HG03095 (cell line): ENCODE measurements at regions not wholly inside any gene's neighbourhood (a gene's known extent, or its start where the extent isn't known, plus 50 kb on each side); places are given as distances from the start of the nearest gene placed in this dataset.

Experiments
- ATAC-seq: cut with Tn5 transposase; IDR thresholded peaks from one replicate; pipeline ENCODE4 v1.9.1; 2021; ENCODE audit warnings: moderate library complexity; ENCODE audit not compliant: unreplicated experiment

DNA sequence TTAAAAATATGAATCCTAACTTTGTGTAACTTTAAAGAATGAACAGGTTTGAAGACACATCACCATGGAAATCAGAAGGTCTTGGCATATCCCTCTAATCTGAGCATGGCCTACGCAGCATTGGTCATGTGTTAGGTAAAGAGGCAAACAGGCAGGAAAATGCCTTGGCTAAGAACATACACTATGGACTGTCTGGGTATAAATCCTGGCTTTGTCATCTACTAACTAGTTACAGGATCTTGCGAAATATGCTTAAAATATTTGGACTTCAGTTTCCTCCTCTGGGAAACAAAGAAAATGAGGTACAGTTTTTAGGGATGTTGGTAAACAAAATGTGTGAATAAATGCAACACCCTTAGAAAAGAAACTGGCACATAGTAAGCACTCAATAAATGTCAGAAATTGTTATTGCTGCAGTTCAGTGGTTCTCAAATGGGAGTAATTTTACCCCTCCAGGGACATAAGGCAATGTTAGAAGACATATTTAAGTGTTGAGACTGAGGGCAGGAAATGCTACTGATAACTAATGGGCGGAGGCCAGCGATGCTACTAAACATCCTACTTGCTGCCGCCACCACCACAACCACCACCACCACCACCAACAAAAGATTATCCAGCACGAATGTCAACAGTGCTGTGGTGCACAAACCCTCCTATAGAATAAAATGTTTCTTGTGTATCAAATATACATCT lies 770.8 kb upstream of the SOX9 start:
- ATAC-seq: no peak

DNA sequence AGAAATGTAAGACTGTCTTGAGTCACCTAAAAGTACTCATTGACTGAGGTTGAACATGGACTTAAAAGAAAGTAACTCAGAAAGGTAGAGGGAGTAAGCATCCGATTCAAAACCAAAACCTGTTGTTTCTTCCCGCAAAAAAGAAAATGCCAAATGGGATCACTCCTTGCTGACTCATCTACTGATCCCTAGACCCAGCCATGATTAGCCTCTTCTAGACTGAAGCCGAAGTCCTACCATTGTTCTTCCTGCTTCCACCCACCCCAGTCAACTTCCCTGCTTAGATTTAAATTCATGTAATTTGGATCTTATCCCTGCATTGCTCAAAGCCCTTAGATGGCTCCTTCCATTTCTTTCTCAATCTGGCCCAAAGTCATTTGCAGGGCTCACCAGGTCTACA lies 760.5 kb upstream of the SOX9 start:
- ATAC-seq: no peak

DNA sequence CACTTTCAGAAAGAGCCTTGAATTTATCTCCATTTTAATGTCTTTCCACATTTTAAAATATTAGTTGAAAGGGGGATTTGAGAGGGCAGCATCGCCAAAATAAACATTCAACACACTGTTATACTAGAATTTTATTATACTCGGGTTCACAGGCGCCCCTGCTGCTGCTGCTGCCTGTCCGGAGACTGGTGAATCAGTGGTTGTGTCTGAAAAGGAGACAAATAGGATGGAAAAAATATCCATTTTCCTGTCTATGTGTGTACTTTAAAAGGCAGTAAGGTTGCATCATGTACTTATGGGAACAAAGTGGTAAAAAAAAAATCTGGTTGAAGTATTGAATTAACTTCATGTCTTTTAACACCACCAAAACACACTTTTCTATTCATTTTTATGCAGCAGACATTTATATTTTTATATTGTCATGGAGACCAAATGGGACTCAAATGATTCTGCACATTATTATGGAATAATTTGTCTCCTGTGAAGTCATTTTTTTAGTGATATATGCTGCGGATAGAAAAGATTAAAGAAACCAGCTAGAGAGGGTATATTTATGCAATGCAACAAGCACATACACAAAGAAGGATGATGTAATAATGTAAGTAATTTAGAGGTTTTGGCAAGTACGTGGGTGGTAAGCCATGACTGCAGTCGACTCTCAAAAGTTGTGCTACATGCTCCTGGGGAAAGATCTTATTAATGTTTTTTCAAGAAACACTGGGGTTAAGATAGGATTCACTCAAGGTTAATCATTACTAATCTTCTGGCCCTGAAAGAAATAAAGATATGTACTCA lies 759.0 kb upstream of the SOX9 start:
- no peak for ATAC-seq

DNA sequence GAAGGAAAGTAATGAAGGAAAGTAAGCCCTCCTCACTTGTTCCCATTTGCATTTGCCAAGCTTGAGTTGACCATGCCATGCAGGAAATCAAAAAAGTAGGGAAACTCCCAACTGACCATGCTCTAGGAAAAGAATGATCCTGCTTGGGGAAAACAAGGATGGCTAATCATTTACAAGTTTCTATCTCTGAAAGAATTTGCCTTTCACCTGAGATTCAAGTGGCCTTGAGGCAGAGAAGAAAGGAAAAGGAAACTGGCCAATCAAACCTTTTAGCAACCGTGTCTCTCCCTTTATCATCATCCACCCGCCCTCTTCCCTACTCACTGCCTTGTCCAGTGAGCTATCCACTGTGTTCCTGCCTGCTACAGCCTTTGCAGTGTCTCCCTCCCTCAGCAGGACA lies 757.2 kb upstream of the SOX9 start:
- ATAC-seq: no peak

DNA sequence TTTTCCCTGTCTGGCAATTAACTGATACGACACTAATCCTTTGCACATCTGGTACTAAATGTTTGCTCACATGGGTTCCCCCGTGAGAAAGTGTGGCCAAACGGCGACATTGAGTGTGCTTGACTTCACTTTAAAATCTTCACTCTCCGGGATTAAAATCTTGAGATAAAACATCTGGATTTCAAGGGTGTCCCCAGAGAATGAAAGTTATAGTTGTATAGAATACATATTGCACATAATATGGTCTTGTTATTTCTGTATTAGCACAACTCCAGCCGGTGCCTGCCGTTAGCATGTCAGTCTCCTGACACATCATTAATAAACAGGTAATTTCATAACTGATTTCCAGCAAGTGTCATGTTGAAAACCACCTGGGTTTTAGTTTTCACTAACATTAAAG lies 749.0 kb upstream of the SOX9 start:
- no peak for ATAC-seq

DNA sequence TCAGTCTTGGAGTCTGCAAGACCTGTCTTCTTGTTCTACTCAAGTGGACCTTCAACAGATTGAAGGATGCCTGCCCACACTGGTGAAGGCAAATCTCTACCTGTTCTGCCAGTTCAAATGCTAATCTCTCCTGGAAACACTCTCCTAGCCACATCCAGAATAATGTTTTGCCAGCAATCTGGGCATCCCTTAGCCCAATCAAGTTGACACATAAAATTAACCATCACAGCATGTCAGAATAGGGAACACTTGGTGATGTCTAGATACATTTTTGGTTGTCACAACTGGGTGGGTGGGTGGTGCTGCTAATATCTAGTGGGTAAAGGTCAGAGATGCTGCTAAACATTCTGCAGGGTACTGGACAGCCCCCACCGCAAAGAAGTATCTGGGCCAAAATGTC lies 744.9 kb upstream of the SOX9 start:
- no peak for ATAC-seq

DNA sequence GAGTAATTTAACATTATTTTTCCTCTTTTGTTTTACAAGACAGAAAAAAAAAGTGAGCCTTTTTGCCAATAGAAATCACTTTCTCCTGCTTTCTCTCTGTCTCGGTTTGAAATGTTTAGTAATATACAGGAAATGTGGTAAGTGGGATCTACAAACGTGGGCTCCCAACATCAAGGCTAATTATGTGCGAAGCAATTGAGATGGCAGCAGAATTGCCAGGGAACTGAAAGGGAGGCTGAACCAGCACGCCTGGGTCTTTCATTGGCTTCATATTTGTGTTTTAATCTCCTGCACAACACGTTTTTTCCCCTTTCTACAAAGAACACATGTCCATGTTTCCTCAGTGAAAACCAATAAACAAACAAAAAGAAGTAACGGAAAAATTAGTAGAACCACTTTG lies 743.9 kb upstream of the SOX9 start:
- no peak for ATAC-seq

DNA sequence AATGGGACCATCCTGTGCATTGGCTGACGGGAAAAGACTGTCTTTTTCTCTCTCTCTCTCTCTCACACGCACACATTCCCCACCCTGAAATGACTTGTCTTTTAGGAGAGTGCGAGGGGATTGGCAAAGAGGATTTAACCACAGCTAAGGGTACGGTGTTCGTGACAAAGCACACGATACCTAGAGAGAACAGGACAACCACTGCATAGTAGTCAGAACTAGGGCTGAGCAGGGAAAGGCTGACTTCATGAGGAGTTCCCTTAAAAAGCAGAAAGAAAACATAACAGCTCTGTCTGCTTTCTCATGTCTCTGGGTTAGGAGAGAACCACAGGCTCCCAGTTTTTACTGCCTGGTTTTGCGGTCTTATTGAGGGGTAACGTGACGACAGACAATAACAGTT lies 742.8 kb upstream of the SOX9 start:
- ATAC-seq: no peak

DNA sequence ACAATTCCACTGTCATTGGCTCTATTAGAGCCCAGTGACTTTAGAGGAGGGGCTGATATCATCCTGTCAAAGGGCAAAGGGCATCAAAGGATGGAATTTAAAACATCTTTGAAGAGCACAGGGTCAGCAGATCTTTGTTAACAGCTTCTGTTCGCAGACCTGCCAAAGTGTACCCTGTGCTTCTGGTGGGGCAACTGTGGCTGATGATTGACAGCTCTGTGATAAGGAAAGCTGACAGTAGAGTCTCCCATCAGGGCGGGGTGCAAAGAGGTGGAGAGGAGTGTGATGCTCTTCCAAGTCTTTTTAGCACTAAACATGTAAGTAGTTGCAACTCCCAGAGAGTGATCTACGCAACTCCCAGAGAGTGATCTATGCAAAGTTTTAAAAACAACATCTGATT lies 742.1 kb upstream of the SOX9 start:
- no peak for ATAC-seq

DNA sequence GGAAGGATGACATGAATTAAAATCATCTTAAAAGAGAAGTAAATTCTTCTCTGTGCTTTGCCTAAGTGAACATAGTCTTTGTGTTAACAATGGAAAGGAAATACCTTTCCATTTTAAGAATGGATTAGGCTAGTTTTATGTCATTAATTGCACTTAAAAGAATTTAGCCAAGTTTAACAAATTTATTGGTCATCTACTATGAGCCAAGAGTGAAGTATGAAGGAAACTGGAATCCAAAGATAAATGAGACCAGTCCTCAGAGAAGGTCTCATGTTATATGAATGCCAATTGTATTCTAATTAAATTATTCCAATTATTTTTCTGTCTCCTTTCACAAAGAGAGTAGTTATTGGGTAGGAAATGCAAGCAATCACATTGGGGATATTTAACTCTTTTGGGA lies 741.3 kb upstream of the SOX9 start:
- no peak for ATAC-seq

DNA sequence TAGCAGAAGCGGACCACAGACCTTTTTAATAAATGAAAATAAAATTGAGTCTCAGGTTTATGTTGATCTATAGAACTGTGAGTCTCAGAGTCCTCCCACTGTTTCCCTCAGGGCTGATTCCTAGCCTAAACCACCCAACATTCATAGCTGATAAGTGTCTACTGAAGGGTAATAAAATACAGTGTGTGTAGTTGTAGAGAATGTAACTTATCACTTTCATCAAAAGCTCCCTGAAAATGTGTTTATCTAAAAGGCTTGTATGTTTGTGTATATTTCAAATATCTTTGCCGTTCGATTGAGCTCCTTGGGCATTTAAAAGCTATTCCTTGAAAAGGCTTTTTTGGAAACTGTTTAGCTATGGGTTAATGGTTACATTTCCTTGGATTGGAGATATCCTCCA lies 740.3 kb upstream of the SOX9 start:
- ATAC-seq: no peak

DNA sequence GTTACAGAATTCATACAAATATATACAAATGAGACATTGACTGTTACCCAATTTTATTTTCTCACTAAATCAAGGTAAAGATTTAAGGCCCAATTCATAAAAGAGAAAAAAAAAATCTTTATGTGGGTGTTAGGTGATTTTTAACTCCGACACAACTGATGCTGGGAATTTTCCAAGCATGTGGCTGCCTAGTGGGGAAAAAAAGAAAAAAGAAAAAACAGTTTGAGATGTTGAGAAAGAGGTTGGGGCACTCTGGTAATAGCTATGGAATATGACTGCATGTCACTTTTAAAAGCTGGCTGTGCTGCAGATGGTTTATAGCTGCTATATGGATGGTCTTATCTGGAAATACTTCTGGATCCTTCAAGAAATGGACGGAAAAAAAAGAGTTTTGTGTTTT lies 739.9 kb upstream of the SOX9 start:
- no peak for ATAC-seq

DNA sequence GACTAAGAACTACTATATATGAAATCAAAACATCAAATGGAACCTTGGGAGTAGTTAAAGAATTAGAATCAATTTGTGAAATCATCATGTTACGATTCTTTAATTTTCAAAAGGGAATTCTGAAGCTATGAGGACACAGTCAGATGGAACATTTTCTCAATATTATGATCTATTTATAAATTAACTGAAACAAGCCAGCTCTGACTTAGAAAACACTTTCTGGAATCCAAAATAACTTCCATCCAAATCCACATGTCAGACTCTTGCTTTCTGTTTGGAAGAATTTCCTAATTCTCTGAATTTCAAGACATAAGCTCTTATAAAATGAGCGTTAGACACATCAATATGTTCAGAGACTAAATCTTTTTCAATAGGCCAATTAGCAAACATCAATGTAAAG lies 737.7 kb upstream of the SOX9 start:
- no peak for ATAC-seq

DNA sequence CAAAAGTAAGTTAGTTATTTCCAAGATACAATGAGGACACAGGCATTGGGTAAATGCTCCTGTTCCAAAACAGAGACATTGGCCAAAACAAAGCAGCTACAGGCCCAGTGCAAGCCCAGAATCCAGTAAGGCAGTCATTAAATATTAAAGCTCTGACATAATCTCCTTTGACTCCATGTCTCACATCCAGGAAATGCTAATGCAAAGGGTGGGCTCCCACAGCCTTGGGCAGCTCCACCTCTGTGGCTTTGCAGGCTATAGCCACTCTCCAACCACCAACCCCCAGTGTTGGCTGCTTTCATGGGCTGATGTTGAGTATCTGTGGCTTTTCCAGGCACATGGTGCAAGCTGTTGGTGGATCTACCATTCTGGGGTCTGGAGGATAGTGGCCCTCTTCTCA lies 733.4 kb upstream of the SOX9 start:
- ATAC-seq: no peak

DNA sequence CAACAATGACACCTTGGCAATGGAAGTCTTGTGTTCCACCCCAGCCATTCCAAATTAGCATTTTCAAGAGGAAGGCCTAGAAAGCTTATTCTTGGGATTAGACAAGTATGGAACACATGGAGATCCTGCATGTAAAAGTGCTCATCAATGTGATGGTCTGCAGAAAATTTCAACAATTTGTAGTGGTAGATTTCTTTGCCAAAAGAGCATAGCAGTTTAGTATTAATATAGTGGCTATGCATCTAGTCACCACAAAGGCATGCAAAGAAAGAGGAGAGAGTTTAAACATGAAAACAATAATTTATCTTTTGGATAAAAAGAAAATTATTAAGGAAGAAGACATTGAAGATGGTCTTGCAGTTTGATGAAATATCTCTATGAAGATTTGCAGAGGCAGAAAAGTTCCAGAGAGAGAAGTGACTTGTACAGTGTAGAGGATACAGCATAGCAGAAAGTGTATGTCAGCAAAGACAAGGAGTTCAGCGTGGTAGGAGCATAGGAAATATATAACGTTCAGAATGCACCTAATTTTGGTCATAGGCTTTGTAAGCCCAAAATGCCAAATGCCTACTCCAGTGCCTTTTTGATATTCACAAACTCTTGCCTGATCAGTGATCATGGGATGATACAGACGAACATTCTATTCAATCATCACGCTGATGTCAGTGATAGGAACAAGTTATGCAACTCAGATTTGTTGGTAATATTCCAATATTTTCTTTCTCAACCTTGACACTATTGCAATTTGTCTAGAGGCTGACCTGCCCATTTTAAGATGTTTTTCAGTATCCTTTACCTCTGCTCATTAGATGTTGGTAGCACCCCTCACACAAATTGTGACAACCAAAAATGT lies 727.9 kb upstream of the SOX9 start:
- no peak for ATAC-seq

DNA sequence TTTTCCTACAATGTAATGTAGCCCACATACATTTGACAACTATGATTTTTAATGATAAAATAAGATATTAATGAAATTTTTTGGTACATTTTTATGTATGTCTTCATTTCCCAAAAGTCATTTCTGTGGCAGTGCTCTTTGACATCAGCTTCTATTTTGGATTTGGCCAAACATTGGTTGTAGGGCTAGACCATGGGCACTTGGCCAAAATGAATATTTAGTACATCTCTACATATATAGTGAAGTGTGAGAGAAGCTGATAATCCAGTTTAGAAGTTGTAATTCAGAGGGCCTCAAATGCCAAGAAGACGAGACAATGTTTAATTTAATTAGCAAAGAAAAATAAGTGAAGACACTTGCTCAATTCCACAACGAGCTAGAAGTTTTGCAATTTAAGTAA lies 724.9 kb upstream of the SOX9 start:
- ATAC-seq: no peak

DNA sequence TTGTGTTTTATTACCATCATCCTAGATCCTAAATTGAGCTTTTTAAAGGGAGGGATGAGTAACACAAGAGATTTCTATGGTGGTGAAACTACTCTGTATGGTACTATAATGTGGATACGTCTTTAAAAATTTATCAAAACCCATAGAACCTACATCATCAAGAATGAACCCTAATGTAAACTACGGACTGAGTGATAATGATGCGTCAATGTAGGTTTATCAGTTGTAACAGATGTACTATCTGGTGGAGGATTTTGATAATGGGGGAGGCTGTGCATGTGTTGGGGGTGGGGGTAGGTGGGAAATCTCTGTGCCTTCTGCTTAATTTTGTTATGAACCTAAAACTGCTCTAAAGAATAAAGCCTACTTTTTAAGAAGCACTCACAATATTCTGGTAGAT lies 724.1 kb upstream of the SOX9 start:
- no peak for ATAC-seq

DNA sequence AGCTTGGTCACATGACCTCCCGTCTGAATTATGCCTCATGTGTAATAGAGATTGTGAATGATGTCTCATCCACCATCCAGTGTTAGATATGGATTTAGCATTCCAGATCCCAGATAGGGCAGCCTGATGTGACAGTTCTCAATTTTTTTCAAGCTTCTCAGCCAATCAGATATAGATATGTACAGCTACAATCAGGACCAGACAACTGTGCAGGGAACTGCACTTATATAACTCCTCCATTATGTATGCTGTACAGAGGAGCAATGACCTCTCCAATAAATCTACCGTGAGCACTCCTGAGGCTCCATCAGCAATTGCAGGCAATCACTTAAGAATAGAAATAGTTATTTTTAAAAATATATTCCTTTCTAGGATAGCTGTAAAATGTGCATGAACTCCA lies 722.8 kb upstream of the SOX9 start:
- ATAC-seq: no peak

DNA sequence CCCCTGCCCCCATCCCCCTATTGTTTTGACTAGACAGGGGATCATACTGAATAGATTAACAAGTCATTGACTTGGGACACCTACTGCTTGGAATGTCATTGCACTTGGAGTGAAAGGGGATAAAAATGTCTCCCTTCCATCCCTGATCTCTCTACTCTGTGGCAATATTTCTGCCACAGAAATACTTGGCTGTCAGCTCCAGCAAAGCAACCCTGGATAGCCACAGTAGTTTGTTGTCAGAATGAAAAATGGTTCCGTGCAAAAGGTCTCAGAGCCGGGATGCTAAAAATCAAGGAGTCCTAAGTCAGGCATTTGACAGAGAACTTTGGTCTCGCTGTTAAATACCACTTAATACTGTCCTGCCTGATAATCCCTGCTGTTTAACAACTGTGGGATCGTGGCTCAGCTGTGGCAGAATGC lies 722.0 kb upstream of the SOX9 start:
- ATAC-seq: no peak

DNA sequence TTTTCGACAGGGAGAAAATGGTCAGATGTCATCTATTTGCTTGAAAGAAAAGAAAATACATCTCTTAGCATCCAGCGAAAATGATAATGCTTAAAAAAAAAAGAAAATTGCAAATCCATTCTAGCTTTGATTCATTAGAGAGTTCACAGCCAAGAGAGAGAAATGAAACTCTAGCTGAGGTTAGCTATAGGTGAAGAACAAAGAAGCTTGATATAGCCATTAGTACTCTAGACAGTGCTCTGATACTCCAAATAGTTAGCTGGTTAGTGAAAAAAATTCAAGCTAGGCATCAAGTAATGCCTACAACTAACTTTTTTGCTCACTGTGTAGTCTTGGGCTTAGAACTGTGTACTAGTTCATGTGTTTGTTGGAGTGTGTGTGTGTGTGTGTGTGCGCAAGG lies 721.6 kb upstream of the SOX9 start:
- ATAC-seq: no peak

DNA sequence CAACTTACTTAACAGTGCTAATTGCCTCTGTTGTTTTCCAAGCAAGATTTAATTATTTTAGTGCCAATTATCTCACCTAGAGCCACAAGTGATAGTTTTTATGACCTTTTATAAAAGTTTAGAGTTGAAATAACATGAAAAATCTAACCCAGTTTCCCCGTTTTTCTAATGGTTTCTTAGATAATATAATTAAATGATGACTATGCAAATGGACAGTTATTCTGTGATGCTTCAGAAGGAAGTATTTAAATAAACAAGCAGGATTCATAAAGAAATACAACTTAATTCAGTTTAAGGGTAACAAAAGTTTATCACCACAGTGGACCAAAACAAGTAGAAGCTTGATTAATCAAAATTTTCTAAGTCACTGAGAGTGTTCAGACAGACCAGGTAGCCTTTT lies 721.2 kb upstream of the SOX9 start:
- ATAC-seq: no peak

DNA sequence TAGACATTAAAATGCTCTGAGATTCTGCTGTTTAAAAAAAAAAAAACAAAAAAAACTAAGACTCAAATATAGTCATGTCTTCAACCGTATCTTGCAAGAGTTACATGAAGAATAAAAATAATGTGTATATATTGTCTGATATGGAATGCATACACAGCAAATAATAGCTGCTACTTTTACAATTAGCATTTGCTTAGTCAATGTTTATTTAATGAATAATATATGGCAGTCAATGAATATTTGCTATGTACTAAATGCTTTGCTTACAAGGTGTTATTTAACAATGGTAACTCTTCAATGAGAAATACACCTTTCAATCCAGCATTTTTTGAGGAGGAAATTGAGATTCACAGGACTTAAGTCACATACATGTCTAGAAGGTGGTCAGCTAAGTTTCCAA lies 718.8 kb upstream of the SOX9 start:
- ATAC-seq: no peak
